ENCODE measurements at regions not wholly inside any gene's neighbourhood (a gene's known extent, or its start where the extent isn't known, plus 50 kb on each side); places are given as distances from the start of the nearest gene placed in this dataset.

DNA sequence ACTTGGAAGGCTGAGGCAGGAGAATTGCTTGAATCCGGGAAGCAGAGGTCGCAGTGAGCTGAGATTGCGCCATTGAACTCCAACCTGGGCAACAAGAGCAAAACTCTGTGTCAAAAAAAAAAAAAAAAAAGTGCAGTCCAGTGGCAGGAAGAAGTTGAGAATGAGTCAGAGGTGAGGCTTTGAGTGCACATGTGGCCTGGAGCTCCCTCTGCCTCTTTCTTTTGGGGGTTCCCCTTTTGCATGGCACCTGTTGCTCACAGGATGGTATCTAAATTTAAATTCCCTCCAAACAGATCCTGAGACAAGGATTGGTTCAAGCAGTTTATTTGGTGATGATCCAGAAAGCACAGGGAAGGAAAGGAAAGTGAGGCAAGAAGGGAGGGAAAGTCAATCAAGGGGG lies 151.4 kb upstream of the STX18 start:
- Histone ChIP-seq H3K4me1 (ENCODE audit: control insufficient read depth, insufficient read depth, low read length) (peaks cover 6% of the 10 kb centered on the region; the same call in 1 of the 2 replicates), H3K4me3 (ENCODE audit: low read depth, low read length) (no peak overlapping the region), H3K9me3 (ENCODE audit: control insufficient read depth, insufficient read depth, low read depth, low read length) (no peaks in the 10 kb centered on the region), H3K27ac (ENCODE audit: extremely low read depth, low read depth, low read length) (no peak overlapping the region), H3K36me3 (ENCODE audit: control insufficient read depth in 2 of 2, insufficient read depth in 1 of 2, low read length in 2 of 2) (no peaks in the 10 kb centered on the region)
- ChIA-PET CTCF (interaction anchor here (0.8 kb wide), 1 partner anchor 26 kb away, joined by 11 read pairs; no protein-coding TSS in a partner anchor), POLR2A (no interaction called here)
- TF ChIP-seq ZNF423 (tag by site-specific recombination; IDR thresholded peaks at IDR 0.05) = no peak
- TF ChIP-seq SCRT2 (tag by site-specific recombination; IDR thresholded peaks at IDR 0.05) = peak; percentile 72

DNA sequence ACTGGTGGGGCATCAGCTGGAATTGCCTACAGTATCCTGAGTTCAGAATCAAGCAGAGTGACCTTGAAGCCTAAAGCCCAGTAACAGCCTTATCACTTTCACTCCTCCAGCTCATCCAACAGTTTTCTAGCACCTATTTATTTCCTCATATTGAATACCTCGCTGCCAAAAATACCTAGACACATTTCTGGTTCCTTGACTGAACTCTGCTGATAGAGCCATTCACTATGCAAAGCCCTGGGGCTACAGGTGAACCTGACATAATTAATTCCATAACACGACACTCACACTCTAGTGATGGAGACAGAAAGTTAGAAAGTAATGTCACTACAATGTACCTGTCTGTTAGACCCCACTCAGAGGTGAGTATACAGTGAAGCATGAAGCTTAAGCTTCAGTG lies 149.0 kb upstream of the STX18 start:
- POLR2A ChIA-PET = no interaction called here
- TF ChIP-seq, protein P1, sequence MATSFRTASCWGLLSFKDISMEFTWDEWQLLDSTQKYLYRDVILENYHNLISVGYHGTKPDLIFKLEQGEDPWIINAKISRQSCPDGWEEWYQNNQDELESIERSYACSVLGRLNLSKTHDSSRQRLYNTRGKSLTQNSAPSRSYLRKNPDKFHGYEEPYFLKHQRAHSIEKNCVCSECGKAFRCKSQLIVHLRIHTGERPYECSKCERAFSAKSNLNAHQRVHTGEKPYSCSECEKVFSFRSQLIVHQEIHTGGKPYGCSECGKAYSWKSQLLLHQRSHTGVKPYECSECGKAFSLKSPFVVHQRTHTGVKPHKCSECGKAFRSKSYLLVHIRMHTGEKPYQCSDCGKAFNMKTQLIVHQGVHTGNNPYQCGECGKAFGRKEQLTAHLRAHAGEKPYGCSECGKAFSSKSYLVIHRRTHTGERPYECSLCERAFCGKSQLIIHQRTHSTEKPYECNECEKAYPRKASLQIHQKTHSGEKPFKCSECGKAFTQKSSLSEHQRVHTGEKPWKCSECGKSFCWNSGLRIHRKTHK (tag by site-specific recombination; IDR thresholded peaks at IDR 0.05) = peak; percentile 76
- 0 out of 2 replicates have a peak, but pooled peaks have one; percentile 17 for TF ChIP-seq PRDM1 (tag by site-specific recombination; IDR thresholded peaks at IDR 0.05)
- TF ChIP-seq, protein P2, sequence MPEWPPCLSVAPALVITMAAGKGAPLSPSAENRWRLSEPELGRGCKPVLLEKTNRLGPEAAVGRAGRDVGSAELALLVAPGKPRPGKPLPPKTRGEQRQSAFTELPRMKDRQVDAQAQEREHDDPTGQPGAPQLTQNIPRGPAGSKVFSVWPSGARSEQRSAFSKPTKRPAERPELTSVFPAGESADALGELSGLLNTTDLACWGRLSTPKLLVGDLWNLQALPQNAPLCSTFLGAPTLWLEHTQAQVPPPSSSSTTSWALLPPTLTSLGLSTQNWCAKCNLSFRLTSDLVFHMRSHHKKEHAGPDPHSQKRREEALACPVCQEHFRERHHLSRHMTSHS (tag by site-specific recombination; IDR thresholded peaks at IDR 0.05) = no peak
- Histone ChIP-seq H3K36me3 (ENCODE audit: control insufficient read depth in 2 of 2, insufficient read depth in 1 of 2, low read length in 2 of 2) (no peaks in the 10 kb centered on the region), H3K4me3 (ENCODE audit: low read depth, low read length) (no peak overlapping the region), H3K4me1 (ENCODE audit: control insufficient read depth, insufficient read depth, low read length) (peaks cover 6% of the 10 kb centered on the region; the same call in 1 of the 2 replicates), H3K9me3 (ENCODE audit: control insufficient read depth, insufficient read depth, low read depth, low read length) (no peaks in the 10 kb centered on the region), H3K27ac (ENCODE audit: extremely low read depth, low read depth, low read length) (no peak overlapping the region)
- CTCF ChIA-PET = no interaction called here

DNA sequence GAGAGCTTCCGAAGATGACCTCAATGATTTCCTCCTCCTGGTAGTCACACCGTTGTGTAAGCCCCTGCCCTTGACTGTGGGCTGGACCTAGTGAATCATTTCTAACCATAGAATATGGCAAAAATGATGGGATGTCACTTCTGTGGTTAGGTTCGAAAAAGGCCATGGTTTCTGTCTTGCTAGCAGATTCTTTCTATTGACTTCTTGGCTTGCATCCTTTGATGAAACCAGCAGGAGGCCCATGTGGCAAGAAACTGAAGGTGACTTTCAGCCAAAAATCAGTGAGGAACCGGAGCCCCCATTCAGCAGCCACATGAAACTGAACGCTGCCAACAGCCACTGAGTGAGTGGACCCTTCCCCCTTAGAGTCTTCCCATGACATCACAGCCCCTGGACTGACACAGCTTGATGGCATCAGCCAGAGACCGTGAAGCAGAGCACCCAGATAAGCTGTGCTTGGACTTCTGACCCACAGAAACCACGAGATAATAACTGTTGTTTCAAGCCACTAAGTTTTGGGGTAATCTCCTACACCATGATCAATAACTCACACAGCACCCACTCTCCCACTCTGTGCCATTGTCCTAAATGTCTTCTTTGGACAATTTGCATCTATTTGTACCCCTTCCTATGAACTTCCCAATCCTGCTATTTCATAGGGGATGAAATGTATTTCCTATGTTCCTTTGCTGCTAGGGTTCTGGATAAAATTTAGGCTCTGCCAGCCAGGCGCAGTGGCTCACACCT lies 148.0 kb upstream of the STX18 start:
- Histone ChIP-seq H3K4me1 (ENCODE audit: control insufficient read depth, insufficient read depth, low read length) (peaks cover 5% of the 10 kb centered on the region; the same call in 1 of the 2 replicates), H3K27ac (ENCODE audit: extremely low read depth, low read depth, low read length) (no peak overlapping the region), H3K4me3 (ENCODE audit: low read depth, low read length) (no peak overlapping the region), H3K36me3 (ENCODE audit: control insufficient read depth in 2 of 2, insufficient read depth in 1 of 2, low read length in 2 of 2) (no peaks in the 10 kb centered on the region), H3K9me3 (ENCODE audit: control insufficient read depth, insufficient read depth, low read depth, low read length) (no peaks in the 10 kb centered on the region)
- POLR2A ChIA-PET = no interaction called here
- CTCF ChIA-PET = no interaction called here
- TF ChIP-seq ZNF239 (tag by site-specific recombination; IDR thresholded peaks at IDR 0.05) (no peak), ZNF146 (tag by site-specific recombination; IDR thresholded peaks at IDR 0.05) (no peak), ZNF610 (tag by site-specific recombination; IDR thresholded peaks at IDR 0.05; ENCODE audit: borderline replicate concordance) (no peak), ZNF658 (tag by site-specific recombination; IDR thresholded peaks at IDR 0.05) (no peak), ZNF555 (tag by site-specific recombination; conservative IDR thresholded peaks at IDR 0.05) (no peak), SCRT1 (tag by site-specific recombination; IDR thresholded peaks at IDR 0.05; ENCODE audit: borderline replicate concordance) (no peak), ZNF677 (tag by site-specific recombination; IDR thresholded peaks at IDR 0.05) (no peak), BCL11A (tag by site-specific recombination; IDR thresholded peaks at IDR 0.05; ENCODE audit: low read depth) (no peak), HOXD13 (CRISPR knock-in tag; IDR thresholded peaks at IDR 0.05; ENCODE audit: borderline replicate concordance) (no peak)
- TF ChIP-seq, protein P3, sequence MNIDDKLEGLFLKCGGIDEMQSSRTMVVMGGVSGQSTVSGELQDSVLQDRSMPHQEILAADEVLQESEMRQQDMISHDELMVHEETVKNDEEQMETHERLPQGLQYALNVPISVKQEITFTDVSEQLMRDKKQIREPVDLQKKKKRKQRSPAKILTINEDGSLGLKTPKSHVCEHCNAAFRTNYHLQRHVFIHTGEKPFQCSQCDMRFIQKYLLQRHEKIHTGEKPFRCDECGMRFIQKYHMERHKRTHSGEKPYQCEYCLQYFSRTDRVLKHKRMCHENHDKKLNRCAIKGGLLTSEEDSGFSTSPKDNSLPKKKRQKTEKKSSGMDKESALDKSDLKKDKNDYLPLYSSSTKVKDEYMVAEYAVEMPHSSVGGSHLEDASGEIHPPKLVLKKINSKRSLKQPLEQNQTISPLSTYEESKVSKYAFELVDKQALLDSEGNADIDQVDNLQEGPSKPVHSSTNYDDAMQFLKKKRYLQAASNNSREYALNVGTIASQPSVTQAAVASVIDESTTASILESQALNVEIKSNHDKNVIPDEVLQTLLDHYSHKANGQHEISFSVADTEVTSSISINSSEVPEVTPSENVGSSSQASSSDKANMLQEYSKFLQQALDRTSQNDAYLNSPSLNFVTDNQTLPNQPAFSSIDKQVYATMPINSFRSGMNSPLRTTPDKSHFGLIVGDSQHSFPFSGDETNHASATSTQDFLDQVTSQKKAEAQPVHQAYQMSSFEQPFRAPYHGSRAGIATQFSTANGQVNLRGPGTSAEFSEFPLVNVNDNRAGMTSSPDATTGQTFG (tag by site-specific recombination; IDR thresholded peaks at IDR 0.05; ENCODE audit: borderline replicate concordance) = no peak
- TF ChIP-seq, protein P4, sequence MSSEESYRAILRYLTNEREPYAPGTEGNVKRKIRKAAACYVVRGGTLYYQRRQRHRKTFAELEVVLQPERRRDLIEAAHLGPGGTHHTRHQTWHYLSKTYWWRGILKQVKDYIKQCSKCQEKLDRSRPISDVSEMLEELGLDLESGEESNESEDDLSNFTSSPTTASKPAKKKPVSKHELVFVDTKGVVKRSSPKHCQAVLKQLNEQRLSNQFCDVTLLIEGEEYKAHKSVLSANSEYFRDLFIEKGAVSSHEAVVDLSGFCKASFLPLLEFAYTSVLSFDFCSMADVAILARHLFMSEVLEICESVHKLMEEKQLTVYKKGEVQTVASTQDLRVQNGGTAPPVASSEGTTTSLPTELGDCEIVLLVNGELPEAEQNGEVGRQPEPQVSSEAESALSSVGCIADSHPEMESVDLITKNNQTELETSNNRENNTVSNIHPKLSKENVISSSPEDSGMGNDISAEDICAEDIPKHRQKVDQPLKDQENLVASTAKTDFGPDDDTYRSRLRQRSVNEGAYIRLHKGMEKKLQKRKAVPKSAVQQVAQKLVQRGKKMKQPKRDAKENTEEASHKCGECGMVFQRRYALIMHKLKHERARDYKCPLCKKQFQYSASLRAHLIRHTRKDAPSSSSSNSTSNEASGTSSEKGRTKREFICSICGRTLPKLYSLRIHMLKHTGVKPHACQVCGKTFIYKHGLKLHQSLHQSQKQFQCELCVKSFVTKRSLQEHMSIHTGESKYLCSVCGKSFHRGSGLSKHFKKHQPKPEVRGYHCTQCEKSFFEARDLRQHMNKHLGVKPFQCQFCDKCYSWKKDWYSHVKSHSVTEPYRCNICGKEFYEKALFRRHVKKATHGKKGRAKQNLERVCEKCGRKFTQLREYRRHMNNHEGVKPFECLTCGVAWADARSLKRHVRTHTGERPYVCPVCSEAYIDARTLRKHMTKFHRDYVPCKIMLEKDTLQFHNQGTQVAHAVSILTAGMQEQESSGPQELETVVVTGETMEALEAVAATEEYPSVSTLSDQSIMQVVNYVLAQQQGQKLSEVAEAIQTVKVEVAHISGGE (tag by site-specific recombination; conservative IDR thresholded peaks at IDR 0.05; ENCODE audit: low read depth) = no peak
- TF ChIP-seq, protein P1 (tag by site-specific recombination; IDR thresholded peaks at IDR 0.05) = no peak

Measured in HEK293 (cell line).